NCI-H1436 (cell line): ENCODE measurements at regions not wholly inside any gene's neighbourhood (a gene's known extent, or its start where the extent isn't known, plus 50 kb on each side); places are given as distances from the start of the nearest gene placed in this dataset.

Source experiments
- DNase-seq: peaks from one replicate; lab custom pipeline; 2025; lab: John Stamatoyannopoulos, UW

DNA sequence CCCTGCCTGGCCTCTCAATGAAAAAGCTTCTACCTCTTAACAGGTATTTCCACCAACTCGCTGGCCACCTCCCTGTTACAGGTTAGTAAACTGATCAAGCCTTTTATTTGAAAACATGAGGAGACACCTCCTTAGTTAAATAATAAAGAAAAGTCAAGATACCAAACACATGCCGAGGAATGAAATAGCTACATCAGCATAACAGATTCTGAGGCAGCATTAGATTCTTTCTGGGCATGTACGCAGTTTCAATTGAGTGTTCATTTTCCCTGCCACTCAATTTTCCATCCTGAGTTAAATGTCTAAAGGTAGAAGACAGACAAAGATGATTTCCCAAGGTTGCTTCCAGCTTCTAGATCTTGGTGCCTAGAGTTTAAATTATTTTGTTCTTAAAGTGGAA lies 250.5 kb upstream of the LRTM1 start:
- no peak for DNase-seq

DNA sequence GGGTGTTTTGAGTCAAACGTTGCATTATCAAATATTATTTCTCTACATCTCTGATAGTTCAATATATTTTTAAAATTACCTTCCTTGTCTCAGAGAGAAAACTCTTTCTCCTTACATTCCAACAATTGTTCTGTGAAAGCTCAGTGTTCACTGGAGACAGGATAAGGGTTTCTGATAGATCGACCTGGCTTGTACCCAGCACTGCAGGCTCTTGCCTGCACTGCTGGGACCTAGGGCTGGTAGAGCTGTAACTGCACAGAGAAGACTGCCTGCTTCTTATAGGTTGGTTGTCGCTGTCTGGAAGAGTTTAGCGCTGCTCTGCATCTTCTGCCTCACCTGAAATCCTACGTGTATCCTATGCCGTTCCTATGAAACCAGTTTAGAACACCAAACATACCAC lies 249.9 kb upstream of the LRTM1 start:
- DNase-seq = no peak

DNA sequence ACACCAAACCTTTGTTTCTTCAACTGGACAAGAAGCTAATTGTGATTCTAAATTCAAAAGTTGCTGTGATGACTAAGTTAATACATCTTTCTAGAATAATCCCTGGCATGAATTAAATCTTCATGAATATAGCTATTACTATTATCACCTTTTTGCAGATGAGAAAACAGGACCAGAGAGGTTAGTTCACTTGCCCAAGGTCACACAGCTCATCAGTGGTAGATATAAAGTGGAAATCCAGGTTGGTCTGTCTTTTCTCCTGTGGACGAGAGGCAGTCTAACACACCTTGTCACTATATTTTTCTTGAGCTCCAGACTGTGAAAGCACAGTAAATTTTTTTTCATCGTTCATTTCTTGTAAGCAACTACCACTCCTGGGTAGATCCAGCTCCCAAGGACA lies 247.6 kb upstream of the LRTM1 start:
- no peak for DNase-seq

DNA sequence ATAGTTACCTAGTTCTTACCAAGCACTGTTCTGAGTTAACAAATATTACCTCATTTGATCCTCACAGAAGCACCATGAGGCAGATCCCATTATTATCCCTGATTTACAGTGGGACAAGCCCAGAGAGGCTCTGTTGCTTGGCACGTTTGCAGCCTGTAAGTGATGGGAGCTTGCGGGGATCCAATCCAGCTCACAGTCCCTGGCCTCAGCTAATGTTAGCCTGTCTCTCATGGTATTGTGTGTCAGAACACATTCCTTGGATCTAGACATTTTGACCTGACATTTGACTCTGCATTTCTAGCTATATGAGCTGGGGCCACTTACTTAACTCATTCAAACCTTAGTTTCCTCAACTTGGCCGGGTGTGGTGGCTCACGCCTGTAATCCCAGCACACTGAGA lies 246.9 kb upstream of the LRTM1 start:
- no peak for DNase-seq

DNA sequence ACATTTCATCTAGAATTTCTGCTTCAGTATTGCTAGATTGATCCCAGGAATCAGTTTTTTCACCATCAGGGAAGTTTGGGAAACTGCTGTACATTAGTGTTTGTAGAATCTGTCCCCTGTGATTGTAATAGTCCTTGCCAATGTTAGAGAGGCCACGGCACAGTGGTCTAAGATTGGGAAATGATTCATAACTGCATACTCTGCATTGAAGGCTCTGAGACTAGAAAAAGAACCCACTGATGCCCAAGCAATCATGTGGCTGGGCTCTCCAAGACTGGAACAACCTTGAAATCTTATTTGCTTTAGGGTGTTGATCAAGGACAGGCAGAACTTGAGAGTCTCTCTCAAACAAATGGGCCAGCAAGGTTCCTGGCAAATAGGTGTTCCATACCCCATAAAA lies 245.6 kb upstream of the LRTM1 start:
- DNase-seq = no peak

DNA sequence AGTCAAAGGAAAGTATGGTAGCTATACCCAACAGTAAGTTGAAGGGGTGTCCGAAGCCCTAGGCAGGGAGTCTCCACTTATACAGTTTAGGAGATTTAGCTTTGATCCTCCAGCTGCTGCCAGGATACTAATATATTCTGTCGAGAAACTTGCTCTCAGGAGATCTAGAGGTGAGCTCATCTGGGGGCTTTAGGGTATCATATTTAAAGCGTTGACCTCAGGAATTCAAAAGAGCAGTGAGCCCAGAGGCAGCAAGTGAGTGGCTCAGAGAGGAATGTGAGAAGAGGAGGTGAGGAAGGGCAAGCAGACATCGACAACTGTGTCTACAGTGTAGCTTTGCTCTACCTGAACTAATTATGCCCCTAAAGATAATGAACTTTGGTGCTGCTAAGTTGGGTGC lies 245.1 kb upstream of the LRTM1 start:
- DNase-seq = no peak

DNA sequence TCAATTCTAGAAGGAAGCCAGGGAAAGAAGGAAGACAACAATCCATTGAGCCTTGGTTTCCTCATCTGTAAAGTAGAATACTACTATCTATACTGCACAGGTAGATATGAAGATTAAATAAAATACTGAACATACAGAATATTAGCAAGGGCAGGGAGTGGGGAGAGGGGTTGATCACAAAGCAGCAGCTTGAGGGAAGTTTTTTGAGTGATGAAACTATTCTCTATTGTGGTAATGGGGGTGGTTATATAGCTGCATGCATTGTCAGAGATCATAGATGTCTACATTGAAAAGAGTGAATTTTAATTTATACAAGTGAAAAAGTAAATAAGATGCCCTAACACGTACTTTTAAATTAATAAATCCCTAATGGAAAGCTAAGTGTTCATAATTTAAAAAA lies 242.6 kb upstream of the LRTM1 start:
- DNase-seq = no peak

DNA sequence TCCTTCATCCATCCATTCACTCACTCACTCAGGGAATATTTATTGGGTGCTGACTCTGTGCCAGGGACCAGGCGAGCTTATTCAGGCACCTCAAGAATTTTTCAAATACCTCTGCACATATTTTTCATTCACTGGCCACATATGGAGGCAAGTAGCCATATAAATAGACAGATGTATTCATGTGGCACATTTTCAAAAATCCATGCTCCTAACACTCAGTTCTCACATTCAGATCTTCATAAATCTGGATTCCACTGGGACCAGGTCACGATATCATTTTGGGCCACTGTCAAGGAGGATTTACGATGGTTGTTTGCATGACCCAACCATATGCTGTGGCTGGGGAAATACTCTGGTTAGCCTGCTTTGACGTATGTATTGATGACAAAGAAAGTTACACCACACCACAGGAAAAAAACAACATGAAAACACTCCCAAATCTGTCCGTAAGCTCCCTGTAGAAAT lies 241.8 kb upstream of the LRTM1 start:
- DNase-seq = no peak

DNA sequence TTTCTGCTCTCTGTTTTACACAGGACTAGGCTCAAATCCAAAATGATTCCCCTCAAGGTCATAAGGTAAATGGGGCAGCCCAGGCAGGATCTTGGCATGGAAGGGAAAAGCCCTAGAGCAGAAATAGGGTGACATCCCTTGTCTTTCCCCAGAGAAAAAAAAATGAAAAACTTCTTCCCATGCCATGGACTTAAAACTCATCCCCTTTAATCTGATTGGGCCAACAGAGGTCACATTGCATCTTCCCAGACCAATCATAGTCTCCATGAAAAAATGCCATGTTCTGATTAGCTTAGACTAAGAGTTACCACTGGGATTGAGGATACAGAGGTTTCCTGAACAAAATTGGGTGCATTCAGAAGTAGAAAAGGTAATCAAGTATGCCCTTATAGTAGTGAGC lies 241.3 kb upstream of the LRTM1 start:
- DNase-seq = no peak

DNA sequence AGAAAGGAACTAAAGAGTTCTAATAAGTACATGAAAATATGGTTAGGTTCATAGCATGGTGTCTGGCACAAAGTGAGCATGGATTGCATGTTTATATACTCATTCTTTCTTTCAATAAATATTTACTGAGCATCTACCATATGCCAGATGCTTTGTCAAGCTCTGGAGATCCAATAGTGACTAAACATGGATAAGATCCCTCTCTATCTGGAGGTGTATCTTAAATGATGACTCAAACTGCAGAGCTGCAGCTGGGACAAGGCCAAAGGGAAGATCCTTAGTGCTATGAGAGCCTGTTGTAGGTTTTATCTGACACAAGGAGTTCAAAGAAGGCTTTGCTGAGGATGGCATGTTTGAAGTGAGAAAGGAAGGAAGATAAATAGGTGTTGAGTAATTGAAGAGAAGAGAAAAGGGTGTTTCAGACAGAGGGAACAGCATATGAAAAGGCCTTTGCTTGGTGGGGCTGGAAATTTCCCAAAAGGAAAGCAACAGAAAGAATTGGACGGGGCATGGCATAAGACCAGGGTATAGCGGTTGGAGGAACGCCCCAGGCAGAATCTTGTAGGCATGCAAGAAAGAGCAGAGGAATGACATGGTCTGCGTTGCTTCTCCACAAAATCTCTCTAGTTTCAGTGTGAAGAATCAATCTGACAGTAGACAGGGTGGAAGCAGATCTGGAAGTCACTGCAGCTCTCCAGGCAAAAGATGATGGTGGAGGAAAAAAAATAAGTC lies 239.9 kb upstream of the LRTM1 start:
- DNase-seq = no peak

DNA sequence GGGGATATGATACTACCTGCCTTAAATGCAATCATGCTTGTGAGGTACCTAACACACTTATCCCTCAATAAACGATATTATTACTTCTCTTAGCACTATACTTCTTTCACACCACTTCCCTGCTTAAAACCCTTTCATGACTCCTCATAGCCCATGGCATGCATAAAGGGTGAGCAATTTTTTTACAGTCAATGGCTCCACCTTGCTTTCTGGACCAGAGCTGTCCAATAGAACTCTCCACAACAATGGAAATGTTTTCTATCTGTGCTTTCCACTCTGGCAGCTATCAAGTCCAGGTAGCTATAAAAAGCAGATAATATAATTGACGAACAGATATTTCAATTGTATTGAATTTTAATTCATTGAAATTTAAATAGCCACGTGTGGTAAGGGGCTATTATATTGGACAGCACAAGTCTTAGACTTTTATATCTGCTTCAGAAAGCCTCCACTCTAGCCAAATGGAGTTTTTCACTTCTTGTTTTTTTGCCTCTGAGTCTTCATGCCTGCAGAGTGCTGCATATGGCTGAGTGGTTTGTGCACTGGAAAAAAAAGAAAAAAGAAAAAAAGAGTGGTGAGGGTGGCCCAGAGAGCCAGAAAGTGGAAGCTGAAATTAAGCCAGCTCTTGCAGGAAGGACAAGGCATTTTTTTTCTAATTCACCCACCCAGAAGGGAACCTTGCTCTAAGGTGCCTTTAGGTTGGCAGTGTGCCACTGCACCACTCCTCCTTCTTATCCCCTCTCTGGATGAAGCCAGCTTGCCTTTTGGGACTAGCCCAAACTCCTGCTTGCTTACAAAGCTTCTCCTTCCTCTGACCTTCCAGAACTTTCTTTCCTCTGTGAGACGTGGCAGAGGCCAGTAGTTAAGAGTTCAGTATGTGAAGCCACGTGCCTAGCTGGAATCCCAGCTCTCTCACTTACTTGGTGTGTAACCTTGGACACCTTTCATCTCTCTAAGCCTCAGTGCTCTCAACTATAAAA lies 239.0 kb upstream of the LRTM1 start:
- DNase-seq = no peak

DNA sequence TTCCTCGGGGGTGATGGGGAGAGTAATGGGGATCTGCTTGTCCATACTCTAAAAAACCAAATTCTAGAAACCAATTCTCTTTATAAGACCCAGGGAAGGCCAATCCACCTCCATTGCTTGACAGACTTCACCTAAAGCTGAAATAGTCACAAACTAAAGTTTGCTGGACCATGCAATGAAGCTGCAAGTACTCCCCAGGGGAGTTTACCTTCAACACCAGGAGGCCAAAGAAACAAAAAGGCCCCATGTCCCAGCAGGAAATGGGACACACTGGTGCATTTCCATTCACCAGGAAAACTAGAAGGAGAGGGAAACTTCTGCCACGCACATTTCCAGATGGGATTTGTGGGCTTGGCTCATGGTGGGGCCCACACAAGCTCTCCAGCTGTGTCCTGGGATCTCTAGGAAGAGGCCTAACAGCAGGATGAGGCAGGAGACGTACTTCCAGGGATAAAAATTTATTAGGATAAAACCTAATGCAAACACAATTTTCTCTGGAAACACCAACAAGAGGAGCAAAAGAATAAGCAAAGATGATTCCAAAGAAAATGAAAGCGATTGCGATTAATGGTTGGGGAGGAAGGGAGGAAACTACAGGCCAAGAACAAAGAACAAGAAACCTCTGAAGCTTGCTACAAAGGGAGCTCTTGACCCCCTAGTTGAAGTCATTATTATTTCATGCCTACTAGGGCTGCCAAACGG lies 238.0 kb upstream of the LRTM1 start:
- DNase-seq = no peak

DNA sequence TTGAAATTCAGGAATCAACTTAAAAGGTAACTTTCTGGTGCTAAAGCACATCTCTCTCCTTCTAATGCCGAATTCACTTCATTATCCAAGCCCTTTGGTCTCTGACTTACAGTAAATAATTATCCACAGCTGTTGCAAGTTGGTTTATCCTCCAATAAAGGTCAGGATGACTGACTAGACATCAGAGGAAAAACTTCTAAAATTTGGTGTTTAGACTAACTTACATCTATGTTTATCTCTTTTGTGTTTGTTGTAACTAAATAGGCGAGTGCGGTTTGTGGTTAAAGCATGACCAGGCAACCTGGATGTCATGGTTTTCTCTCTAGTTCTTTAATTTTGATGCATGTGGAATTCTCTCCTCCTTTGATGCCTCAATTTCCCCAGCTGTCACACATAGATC lies 237.4 kb upstream of the LRTM1 start:
- no peak for DNase-seq

DNA sequence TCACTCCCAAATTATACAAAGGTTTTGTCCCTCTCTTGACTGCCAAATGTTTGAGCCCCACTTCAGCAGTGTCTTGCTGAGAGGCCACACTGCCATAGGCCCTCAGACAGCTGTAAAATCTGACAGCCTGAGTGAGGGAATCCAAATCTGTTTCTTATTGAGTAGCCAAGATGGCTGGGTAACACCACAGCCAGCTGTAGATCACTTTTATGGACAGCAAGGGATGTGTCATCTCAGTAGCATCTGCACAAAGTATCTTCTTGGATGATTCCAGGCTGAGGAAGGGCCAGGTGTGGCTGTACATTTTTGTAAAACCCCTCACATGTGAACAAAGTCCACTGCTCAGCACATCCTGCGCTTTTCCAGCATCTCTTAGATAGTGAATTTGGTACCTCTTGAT lies 237.0 kb upstream of the LRTM1 start:
- no peak for DNase-seq

DNA sequence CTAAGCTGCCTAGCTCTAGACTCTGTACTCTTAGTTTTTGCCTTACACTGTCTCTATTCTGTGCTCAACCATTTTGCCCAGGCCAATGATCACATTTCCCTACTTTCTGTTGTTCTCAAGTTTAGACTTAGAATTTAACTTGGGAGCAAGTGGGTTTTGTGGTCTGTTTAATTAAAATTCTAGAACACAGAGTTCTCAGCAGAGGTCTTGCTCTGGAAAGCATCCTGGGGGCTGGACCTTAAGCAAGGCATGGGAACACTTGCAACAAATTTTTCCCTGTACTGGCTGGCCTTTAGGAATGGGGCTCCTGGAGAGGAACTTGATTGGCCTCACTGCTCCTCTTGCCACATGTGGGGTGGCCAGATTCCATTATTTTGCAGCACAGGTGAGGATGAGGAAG lies 236.3 kb upstream of the LRTM1 start:
- no peak for DNase-seq

DNA sequence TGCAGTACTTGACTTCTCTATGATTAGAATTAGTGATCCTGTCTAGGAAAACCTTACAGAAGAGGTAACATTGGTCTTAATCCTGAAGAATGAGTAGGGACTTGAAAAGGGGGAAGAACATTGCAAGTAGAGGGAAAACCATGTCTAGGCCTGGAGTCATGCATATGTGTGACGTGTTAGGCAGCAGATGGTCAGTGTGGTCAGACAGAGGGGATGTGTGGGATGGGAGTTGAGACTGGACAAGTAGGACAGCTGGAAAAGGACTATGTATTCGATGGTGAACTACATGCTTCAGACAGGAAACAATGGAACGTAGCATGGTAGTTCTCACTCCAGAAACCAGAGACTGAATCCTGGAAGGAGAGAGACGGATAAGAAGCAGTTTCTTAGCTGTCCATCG lies 235.6 kb upstream of the LRTM1 start:
- DNase-seq = no peak

DNA sequence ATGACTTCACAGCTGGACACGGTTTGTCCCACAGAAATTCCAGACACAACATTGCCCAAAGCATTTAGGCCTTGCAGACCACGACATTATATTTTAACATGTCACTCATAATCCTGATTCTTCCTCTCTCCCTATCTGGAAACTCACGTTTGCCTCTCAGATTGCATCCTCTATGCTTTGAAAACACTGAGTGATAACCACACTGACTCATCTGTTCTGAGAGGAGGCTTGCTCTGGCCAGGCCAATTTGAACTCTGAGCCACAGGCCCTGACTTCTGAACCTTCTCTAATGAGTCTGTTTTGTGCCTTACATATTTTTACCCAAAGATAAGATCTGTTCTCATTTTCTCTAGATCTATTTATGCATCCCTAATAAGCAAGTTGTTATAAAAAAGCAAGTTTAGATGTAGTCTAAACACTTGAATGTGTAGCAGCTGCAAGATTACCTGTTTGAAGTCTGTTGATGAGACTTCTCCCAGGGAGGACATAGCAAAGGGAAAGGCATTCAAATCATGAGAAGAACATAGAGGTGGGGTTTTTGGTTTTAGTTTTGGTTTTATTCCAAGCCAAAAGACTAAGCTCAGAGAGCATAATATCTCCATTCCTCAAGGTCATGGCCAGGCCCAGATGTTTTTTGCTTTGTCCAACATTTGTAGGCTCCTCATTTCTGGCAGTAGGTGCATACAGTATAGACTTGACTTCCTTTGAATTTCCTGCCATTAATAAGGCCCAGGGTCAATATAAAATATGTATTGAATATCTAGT lies 234.4 kb upstream of the LRTM1 start:
- no peak for DNase-seq

DNA sequence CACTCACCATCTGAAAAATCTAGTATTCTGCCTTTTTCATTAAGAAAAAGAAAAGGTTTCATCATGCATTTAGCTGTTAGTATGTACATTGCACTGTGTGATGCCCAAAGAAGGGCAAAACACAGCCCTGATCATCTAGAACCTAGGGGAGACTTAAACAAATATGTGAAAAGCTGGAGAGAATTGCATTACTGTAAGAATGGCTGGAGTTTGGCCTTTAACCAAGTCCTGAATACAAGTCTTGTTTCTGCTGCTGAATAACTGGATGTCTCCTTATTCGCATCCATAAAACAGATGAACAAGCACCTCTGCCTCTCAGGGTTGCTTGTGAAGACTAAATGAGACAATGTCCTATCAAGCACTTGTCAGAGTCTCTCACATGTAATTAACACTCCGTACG lies 233.4 kb upstream of the LRTM1 start:
- DNase-seq = no peak

DNA sequence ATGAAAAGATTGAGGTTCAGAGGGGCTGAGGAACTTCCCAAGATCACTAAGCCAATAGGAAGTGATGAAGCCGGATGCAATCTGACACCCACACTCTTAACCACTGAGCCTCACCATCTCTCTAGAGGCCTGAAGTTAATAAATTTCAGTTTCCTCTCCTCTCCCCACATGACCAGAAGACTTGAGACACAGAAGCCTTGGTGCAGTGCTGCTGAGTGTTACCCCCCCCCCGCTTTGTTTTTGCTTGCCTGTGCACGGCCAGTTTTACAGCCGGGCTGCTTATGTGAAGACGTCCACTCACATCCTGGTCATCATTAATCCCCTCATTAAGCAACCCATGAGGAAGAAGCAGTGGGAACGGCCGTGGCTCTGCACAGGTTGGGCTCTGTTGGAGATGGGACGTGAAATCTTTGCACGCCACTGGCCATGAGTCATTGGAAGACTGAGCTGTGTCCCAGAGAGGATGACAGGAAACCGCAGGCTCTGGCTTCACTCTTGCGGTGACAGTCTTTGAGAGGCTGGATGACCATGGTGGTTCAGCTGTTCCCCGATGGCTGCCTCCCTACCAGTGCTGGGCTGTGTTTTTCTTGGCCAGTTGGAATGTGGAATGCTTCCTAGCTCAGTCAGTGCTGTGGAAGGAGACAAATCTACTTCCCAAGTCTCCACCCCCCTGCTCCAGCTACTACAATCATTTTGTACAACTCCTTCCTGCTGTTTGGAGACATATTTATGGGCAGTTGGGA lies 232.6 kb upstream of the LRTM1 start:
- no peak for DNase-seq

DNA sequence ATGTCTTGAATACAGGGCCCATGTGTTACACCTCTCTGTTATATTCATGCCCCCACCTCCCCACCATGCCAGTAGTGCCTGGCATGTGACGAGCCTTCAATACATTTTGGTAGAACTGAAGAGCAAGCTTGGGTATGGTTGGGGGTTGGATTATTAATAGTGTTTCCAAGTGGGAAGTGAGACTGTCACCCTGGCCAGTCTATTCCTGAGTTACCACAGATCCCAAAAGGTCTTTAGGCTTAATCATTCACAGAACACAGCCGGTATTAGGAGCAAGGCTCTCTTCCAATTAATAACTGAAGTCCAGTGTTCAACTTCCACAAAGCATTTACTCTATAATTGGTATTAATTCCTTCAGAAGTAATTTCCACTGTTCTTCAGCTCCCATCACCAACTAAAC lies 231.9 kb upstream of the LRTM1 start:
- DNase-seq = no peak

DNA sequence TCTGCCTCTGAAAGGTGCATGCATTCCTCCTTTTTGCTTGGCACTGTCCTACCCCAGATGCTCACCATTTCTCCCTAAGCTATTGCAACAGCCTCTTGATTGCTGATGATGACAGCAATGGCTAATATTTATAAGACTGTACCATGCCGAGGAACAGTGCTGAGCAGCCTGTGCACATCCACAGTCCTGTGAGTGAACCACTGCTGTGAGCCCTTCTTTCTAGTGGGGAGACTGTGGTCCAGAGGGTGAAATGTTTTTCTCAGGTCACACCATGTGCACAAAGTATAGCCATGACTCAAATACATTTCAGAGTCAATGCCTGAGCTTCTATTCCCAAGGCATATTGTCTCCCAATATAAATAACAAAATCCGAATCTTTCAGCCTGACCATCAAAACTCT lies 231.2 kb upstream of the LRTM1 start:
- DNase-seq = no peak
